Umbilical cord (tissue), 1 donor: ENCODE measurements at regions not wholly inside any gene's neighbourhood (a gene's known extent, or its start where the extent isn't known, plus 50 kb on each side); places are given as distances from the start of the nearest gene placed in this dataset.

Experiments
- DNase-seq: peaks from one replicate; pipeline ENCODE4 v3.0.0-alpha.2; 2015; ENCODE audit warnings: low spot score

DNA sequence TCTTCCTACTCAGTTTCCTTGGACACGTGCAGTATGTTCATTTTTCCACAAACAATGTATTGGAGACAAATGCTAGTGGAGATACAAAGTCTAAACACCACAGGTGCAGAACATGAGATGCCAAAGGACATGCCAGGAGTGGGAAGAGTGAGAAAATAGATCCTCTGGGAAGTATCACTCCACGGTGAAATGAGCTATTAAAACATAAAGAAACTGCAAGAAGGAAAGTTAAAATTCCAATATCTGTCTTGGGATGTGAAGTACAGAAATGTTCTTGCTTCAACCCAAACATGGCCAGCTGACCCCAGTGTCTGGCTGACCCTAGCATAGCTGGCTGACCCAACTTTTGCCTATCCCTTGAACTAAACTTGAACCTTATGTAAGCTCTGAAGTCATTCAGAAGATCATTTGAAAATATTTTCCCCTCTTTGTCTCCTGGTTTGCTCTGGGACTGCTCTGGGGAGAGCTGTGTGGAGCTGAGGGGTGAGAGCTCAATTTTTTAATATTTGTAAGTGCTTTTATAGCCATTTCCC is 59.5 kb downstream of the FZD1 start:
- no peak for DNase-seq

DNA sequence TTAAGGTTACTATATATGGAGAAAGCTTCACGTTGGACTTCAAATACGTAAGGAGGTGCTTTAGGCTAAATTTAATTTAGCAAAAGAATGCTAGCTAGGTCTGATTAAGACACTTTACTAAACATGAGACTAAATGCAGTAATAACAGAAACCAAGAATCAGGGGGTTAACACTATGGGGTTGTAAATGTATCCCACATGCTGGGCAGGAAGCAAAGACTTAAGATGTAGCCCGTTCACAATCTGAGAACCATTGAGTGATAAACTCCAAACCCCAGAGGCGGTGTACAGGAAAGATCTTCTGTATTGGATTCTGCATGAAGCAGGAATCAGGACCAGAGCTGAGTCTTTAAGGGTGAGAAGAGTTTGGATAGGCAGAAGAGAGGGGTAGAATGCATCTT is 60.4 kb downstream of the FZD1 start:
- DNase-seq, result no peak

DNA sequence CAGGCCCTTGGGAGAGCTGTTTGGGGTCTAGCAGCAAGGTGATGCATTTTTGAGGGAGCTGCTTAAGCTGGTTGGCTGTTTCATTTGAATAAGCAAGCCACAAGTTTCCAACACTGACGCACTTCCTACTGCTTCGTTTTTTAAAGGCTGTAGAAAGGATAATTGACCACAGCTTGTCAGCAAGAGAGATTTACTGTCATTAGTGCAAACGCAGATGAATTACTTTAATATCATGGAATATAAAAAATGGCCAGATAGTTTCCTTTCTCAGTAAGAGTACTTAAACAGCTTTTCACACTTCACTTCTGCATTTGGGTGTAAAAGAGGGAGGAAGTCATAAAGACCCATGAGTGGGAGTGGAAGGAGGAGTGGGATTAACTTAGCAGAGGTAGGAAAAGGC is 61.5 kb downstream of the FZD1 start:
- no peak for DNase-seq

DNA sequence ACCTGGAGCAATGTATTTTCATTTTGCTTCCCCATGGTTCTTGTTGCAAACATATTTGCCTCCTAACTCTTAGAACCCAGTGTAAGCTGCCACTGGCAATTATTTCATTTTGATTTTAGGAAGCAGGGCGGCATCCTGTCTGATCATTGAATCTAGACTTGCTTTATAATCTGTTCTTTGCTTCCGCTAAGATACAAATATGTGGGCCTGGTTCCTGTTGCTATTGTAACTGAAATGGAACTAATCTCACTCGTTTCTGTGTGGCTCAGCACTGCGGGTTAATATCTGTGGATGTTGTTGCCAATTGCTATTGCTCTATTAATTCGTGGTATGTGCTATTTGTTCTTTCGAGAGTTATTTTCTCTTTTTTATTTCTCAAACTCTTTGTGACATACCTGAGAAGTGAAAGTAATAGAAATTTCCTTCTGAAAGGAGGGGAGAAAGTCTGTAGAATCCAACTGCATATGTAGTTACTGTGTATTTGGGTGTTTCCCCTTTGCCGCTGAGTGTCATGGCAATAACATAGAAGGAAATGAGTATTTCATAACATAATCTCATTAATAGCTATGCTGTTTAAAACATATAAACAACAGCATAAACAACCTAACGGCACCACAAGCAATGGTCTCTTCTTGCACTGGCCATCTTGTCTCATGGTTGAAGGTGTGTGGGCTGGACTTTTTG is 62.4 kb downstream of the FZD1 start:
- no peak for DNase-seq

DNA sequence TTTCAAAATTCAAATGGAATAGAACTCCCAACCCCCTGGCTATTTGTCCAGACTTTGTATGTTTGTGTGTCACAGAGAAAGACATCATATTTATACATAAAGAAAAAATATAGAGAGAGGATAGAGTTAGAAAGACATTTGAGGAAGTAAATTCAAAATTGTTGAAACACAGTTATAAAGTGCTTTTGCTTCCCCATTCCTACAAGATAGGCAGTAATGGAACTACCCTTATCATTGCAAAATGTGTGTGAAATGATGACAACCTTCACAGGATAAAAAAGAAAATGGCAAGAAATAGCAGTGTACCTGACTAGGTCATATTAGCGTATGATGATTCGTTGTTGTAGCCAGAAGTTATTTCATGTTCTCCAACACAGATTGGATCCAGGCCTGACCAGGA is 63.1 kb downstream of the FZD1 start:
- DNase-seq, result no peak

DNA sequence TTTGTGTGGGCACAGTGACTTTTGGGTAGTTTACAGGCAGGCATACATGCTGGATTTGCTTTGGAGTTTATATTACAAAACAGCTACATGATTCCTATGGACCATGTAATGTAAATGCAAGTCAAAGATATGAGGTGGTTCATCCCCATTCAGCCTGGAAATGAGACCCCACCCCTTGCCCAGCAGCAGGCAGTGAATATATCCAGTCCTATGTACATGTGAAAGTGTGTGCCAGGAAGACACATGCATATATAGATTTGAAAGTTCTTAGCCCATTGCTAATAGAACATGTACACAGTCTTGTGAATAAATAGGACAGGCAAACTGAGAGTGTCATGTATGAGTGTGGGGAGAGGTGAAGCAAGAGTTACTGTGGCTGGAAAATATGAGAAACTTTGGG is 65.3 kb downstream of the FZD1 start:
- no peak for DNase-seq

DNA sequence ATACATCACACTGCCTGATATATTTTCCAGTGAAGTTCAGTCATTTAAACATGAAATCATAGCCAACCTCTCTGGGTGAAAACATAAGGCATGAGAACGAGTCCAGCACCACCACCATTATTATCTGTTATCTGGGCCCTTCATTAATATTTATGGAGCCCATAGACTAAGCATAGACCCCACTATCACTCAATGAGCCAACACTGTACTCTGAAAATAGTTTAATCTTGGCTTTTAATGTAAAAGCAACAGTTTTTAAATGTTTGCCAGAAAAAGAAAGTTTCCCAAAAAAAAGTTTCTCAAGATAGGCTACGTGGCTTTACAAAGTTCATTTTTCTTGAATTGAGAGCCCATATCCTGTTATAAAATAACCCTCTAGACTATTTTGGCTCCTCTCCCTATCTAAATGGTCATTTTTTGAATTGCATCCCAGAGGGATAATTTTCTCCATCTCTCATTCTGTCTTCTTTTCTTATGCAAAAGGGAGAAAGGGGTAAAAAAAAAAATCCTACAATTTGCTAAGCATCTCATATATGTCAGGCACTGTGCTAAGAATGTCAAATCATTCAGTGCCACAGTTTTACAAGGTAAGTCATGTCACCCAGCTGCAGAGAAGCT is 66.1 kb downstream of the FZD1 start:
- peak; percentile 60 for DNase-seq

DNA sequence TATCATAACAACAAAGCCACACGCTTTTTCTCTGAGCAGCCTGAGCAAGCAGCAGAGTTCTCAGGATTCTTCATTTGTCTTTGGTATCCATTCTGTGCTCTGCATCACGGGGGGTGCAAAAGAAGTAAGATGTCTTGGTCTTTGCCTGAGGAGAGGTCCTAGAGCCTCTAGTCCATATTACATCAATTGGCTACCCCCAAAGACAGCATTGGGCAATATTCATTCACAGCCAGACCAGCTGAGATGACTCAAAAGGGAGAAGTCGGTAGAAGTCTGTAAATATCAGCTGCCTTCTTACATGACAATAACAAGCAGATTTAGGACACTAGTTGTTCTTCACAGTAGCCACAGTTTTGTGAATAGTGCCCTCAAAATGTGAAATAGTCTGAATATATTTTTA is 66.6 kb downstream of the FZD1 start:
- DNase-seq, result no peak

DNA sequence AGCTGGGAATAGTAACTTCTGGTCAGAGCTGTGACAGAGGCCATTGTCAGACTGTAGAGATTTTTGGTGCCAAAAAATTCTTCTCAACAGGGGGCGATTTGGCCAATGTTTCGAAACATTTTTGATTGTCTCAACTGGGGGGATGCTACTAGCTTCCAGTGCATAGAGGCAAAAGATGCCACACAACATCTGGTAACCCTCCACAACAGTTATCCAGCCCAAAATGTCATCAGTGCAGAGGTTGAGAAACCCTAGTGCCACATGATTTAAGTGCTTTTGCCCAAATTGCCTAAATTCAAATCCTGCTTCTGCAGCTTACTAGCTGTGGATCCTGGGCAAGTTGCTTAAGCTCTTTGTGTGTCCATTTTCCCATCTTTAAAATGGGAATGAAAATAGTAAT is 71.9 kb downstream of the FZD1 start:
- DNase-seq, result no peak

DNA sequence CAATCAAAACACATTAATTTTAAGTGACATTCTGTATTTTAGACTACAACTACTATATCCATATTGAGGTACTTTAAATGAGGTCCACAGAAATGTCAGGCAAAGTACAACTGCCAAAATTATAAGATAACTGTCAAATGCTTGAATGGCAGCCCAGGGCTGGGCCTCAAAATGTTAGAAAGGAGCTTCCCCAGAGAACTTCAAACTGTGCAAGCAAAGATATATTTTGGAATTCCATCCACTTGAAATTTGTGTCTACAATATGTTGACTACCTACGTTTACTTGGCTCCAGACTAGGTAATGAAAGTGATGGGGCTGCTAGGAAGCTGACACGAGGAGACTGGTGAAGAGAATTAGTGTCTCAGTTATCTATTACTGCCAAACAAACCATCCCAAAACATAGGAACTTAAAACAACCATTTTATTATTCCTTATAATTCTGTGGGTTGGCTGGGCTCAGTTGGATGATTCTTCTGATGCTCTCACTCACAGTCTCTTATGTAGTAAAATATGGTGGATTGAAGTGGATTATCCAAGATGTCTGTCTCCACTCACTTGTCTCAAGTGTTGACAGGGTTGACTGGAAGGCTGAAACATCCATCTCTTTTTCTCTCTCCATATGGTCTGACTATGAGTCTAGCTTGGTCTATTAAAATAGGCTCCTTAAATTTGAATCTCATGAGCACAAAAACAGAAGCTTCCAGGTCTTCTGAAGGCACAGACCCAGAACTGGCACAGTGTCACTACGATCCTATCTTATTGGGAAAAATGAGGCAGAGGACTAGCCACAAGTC is 74.2 kb downstream of the FZD1 start:
- no peak for DNase-seq

DNA sequence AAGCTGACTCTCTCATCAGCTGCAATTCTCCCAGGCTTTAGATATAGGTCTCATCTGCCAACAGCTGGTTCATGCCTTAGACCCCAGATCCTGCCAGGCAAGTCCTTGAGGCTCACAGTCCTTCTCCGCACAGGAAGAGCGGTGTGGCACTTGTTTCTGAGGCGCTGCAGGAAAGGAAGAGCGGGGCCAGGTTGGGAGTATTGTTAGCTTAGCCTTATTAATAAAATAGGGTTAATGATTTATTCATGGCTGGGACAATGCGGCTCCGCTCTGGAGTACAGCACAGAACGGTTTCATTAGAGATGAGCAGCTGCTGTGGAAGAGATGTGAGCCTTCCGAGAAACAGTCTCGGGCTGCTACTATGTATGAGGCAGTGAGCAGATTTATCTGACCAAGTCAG is 78.1 kb downstream of the FZD1 start:
- DNase-seq, result no peak

DNA sequence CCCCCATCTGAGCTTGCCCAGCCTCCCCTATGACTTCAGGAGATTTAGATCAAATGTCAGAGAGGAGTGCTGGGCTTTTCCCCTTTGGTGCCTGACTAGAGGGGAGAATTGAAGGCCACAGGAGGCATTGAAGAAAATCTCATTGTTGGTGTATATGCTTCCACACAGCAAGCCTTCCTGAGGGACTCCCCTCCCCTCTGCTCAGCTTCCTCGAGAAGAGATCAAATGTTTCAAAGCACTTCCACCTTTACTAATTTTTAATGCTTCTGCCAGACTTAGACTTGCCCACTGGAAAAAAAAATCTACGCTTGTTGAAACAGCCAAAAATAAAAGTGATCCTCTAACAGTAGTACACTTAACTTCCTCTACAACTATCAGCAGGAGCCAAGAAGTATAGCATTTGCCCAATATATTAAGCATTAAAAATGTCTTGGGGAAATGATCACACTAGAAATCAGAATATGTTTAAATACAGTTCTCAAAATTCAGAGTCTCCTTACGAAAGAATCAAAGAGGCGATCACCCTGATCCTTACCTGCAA is 79.3 kb downstream of the FZD1 start:
- no peak for DNase-seq

DNA sequence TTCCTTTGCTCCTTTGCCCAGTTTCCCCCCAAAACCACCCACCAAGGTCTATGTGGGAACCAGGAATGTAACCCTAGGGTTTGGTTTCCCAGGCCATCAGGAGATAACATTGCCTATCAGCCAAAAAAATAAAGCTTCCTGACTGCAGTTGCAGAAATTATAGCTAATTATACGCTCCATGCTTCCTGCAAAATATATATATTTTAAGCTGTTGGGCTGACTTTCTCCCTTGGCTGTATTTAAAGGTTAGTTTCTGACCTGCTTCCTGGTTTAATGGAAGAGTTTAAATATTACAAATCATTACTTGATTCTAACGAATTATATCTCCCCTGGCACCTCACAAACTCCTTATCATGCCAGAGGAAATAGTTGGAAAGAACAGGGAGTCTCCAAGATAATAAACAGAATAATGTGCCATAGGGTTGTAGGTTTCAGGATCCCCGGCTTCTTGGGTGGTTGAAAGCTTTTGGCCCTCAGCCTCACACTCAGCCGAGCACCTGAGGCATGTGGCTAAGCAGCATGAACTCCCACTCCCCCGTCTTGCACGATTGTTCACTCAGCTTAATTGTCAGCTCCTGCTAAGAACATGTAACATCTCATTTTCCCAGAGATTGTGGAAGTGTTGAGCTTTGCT is 79.9 kb downstream of the FZD1 start:
- DNase-seq, result no peak

DNA sequence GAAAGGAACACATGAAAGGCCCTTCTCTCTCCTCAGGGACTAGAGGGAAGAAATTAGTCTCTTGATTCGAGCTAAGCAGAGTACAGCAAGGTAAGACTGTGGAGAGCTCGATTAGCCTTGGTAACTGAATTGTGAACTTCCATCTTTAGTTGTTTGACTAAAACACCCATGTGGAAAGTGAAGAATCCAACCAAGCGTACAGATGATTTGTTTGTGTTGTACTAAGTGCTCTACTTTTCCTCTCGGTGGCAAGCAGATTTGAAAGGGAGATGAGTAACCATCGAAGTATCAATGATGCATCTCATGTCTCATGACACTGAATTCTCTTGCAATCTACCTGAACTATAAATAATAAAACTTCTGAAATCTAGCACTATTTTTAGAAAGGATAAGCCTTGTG is 80.7 kb downstream of the FZD1 start:
- no peak for DNase-seq

DNA sequence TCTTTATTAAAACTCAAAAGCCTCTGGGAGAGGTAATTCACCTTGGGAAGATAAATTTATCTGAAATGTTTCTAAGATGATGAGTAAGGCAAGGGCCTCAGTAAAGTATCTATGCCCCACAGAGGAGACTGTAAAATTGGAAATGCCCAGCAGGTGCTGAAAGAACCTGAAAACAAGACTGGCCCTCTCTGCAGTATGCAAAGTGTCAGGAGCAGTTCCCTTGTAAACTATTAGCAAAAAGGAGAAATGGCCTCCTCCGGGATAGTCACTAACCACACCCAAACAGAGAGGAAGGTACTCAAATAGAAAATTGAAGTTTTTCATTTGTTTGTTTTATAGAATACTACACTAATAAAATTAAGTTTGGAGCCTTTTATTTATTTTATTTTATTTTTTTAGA is 81.2 kb downstream of the FZD1 start:
- no peak for DNase-seq

DNA sequence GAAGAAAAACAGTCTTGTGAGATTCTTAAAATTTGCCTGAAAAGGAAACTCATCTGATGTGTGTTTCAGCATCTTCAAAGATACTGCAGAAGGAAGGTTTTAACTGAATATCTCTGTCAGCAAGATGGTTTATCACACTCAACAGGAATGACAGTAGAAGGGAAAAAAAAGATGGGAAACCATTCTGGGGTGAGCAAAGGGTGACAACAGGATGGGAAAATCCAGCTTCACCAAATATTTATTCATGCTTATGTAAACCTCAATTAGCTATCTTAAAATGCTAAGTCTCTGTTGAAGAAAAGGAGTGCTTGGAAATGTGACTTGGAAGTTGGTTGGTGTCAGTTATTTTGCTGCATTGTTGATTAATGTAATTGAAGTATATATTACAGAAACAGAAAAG is 82.2 kb downstream of the FZD1 start:
- no peak for DNase-seq

DNA sequence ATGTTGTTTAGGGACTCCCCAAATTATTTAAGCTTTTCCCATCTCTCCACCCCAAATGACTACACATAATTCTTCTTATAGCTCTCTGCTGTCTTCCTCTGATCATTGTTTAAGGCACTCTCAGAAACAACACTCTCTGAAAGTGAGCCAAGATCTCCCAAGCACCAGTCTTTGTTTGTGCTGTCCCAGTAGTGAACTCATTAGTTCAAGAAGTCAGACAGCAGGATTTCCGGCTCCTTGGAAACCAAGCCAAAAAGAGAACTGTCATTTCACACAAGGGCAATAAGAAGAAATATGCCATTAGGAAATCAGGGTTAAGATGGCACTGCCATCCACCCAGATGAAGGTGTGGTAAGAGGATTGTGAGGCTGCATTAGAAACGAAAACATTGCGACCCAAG is 83.1 kb downstream of the FZD1 start:
- DNase-seq, result peak; percentile 24

DNA sequence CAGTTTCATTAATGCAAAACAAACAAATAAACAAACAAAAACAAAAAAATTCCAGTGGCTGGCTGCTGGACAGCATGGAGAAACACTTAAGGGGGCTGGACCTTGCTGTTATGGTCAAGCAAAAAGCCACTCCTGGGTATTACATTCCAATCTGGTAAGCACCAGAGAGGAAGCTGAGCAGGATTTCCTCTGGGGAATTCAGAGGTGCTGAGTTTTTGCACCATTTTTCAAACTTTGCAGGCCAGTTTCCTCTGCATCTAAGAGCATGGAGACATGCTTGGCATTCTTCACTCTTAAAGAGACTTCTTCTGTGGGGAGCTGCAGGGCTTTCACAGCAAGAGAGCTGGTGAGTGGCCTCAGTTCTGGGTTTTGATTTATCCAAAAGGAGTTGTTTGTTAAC is 84.5 kb downstream of the FZD1 start:
- DNase-seq, result no peak

DNA sequence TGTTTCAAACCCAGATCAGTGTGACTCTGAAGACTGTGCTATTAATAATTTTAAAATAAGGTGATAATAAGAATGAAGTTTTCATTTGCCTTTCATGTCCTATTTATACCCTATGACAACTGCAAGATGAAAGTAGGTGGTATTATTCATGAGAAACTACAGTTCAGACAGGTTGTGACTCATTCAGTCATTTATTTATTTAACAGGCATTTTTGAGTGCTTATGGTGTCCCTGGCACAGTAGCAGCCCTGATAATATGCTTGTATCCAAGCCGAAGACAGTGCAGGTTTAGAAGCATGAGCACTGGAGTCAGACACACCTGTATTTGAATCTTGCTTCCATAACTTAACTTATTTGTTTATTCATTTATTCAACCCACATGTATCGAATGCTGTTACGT is 87.1 kb downstream of the FZD1 start:
- no peak for DNase-seq

DNA sequence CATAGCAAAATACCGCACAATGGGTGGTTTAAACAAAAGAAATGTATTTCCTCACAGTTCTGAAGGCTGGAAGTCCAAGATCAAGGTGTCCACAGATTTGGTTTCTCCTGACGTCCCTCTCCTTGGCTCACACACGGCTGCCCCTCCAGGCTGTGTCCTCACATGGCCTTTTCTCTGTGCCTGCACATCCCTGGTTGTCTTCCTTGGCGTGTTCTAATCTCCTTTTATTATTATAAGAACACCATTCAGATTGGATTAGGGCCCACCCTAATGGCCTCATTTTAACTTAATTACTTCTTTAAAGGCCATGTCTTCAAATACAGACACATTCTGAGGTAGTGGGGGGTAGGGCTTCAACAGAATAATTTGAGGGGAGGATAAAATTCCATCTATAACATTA is 87.9 kb downstream of the FZD1 start:
- no peak for DNase-seq

DNA sequence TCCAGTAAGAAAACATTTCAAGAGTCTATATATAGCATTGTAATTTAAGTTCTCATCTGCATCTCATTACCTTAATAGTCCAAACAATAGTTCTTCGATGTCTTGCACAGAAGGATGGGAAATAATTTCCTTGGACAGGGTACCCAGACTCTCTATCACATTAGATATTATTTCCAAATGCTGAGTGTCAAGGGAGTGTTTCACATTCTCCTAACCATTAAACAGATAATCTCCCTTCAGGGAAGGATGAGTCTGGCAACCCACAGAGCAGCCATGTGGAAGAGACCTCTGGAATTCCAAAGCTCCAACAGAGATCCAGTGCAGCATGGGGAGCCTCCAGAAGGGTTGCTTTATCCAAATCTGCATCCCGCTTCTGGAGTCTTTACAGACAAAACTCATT is 89.6 kb downstream of the FZD1 start:
- peak; percentile 65 for DNase-seq
